ENCODE measurements at regions not wholly inside any gene's neighbourhood (a gene's known extent, or its start where the extent isn't known, plus 50 kb on each side); places are given as distances from the start of the nearest gene placed in this dataset.

DNA sequence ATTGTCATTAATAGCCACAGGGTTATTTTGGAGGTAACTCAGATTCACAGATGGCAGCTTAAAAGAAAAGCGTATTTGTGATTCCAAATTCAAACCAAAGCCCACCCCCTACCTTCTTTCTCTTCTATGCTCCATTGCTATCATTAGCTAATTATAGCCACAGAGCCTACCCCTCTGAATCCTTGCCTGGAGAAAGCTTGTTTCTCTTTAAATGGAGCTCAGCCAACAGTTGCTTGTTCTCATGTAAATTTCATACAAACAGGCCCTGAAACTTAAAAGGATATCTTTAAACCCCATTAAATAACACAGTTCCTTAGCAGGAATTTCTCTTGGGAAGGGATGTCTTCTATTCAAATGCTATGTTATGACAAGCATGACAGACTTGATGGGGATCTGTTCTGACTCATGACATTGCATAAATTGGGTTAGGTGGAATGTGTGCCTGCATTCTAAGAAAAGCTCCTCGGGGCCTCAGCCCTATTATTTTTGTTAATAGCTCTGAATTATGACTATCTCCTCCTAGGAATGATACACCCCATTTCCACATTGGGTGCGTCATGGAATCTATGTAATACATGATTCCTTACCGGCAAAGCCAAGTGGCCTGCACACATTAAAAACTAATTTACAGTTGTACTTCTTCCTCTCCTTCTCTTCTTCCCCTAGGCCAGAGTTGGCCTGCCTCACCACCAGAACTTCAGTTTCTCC lies 265.8 kb downstream of the TAFA4 start:
- H3K4me1 Mint-ChIP-seq = no peaks in the 10 kb centered on the region
- DNase-seq = no peak
- intact Hi-C loops (cut with micrococcal nuclease) = no loop called here

DNA sequence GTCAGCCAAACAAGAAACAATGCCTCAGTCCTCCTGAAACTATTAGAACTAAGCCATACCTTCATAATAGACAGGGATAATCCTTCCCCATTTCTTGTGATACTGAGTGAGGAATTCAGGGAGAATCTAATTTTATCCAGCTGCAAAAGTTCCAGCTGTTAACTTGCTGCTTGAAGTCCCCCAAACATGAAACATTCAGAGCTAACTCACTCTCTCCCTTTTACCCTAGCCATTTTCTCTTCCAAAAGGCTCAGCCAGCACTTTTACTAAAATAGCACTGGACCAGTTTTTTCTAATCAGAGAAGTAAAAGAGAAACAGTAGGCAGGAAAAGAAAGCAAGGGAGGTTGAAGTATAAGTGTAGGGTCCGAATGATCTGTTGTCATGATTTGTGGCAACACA lies 268.1 kb downstream of the TAFA4 start:
- WGBS (ENCODE audit: insufficient coverage) = 40% methylated on average over 1 of the region's 1 CpG
- no peak overlapping the region for H2AFZ ChIP-seq (ENCODE audit: insufficient read depth, low read depth, low read length, poor library complexity, severe bottlenecking)
- H3K4me2 ChIP-seq (replicated peaks; ENCODE audit: extremely low read depth, low read length, poor library complexity, severe bottlenecking) = no peak overlapping the region
- intact Hi-C loops (cut with micrococcal nuclease) = no loop called here
- no peaks in the 10 kb centered on the region for H3K36me3 Mint-ChIP-seq
- H3K4me3 ChIP-seq (replicated peaks in 1 of 3; ENCODE audit: low read depth in 2 of 3, low read length in 3 of 3) = no peak overlapping the region
- peaks cover 0 to 1% (median 0%) of the 10 kb centered on the region in 3 donors for H3K27me3 Mint-ChIP-seq (ENCODE audit: low read depth in 3 of 3)
- H3K9me3 Mint-ChIP-seq = no peaks in the 10 kb centered on the region
- H3K4me1 Mint-ChIP-seq = no peaks in the 10 kb centered on the region
- no peaks in the 10 kb centered on the region for H4K20me1 ChIP-seq (ENCODE audit: insufficient read depth, low read length)
- H3K27me3 ChIP-seq (ENCODE audit: control insufficient read depth in 2 of 2, insufficient read depth in 2 of 2, low read length in 2 of 2) = no peaks in the 10 kb centered on the region
- H3K27ac ChIP-seq (ENCODE audit: low read depth in 1 of 2, low read length in 2 of 2) = no peak overlapping the region
- H3K4me1 ChIP-seq (ENCODE audit: control insufficient read depth in 1 of 2, insufficient read depth in 2 of 2, low read length in 2 of 2) = no peaks in the 10 kb centered on the region
- H3K27ac Mint-ChIP-seq = no peak overlapping the region
- H3K36me3 ChIP-seq (replicated peaks in 1 of 2; ENCODE audit: control insufficient read depth in 1 of 2, insufficient read depth in 2 of 2, low read length in 2 of 2) = no peaks in the 10 kb centered on the region
- H3K9me3 ChIP-seq (replicated peaks in 1 of 2; ENCODE audit: control insufficient read depth in 1 of 2, insufficient read depth in 1 of 2, low read length in 2 of 2) = no peaks in the 10 kb centered on the region
- H3K9ac ChIP-seq (ENCODE audit: insufficient read depth, low read length, poor library complexity, severe bottlenecking) = no peak overlapping the region
- TF ChIP-seq, protein P1, sequence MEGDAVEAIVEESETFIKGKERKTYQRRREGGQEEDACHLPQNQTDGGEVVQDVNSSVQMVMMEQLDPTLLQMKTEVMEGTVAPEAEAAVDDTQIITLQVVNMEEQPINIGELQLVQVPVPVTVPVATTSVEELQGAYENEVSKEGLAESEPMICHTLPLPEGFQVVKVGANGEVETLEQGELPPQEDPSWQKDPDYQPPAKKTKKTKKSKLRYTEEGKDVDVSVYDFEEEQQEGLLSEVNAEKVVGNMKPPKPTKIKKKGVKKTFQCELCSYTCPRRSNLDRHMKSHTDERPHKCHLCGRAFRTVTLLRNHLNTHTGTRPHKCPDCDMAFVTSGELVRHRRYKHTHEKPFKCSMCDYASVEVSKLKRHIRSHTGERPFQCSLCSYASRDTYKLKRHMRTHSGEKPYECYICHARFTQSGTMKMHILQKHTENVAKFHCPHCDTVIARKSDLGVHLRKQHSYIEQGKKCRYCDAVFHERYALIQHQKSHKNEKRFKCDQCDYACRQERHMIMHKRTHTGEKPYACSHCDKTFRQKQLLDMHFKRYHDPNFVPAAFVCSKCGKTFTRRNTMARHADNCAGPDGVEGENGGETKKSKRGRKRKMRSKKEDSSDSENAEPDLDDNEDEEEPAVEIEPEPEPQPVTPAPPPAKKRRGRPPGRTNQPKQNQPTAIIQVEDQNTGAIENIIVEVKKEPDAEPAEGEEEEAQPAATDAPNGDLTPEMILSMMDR (IDR thresholded peaks at IDR 0.05) = no peak
- DNase-seq = no peak
- no peak overlapping the region for H3K4me3 Mint-ChIP-seq
- H3K79me2 ChIP-seq (ENCODE audit: insufficient read depth, low read length) = no peaks in the 10 kb centered on the region

More for the DNA sequence above, 265.8 kb downstream of the TAFA4 start:
- H3K27me3 Mint-ChIP-seq (ENCODE audit: low read depth in 3 of 3) = no peaks in the 10 kb centered on the region
- no peaks in the 10 kb centered on the region for H3K36me3 Mint-ChIP-seq
- H3K79me2 ChIP-seq (ENCODE audit: insufficient read depth, low read length) = no peaks in the 10 kb centered on the region
- no peak overlapping the region for H3K9ac ChIP-seq (ENCODE audit: insufficient read depth, low read length, poor library complexity, severe bottlenecking)
- no peak overlapping the region for H2AFZ ChIP-seq (ENCODE audit: insufficient read depth, low read depth, low read length, poor library complexity, severe bottlenecking)
- H3K9me3 ChIP-seq (replicated peaks in 1 of 2; ENCODE audit: control insufficient read depth in 1 of 2, insufficient read depth in 1 of 2, low read length in 2 of 2) = no peaks in the 10 kb centered on the region
- no peak overlapping the region for H3K4me3 ChIP-seq (replicated peaks in 1 of 3; ENCODE audit: low read depth in 2 of 3, low read length in 3 of 3)
- no peak overlapping the region for H3K4me2 ChIP-seq (replicated peaks; ENCODE audit: extremely low read depth, low read length, poor library complexity, severe bottlenecking)
- TF ChIP-seq, protein P1 (IDR thresholded peaks at IDR 0.05) = no peak
- no peaks in the 10 kb centered on the region for H4K20me1 ChIP-seq (ENCODE audit: insufficient read depth, low read length)
- no peaks in the 10 kb centered on the region for H3K36me3 ChIP-seq (replicated peaks in 1 of 2; ENCODE audit: control insufficient read depth in 1 of 2, insufficient read depth in 2 of 2, low read length in 2 of 2)
- H3K9me3 Mint-ChIP-seq = no peaks in the 10 kb centered on the region
- no peaks in the 10 kb centered on the region for H3K27me3 ChIP-seq (ENCODE audit: control insufficient read depth in 2 of 2, insufficient read depth in 2 of 2, low read length in 2 of 2)
- H3K27ac ChIP-seq (ENCODE audit: low read depth in 1 of 2, low read length in 2 of 2) = no peak overlapping the region
- H3K27ac Mint-ChIP-seq = no peak overlapping the region
- H3K4me3 Mint-ChIP-seq = no peak overlapping the region
- 100% methylated on average over 2 of the region's 4 CpGs for WGBS (ENCODE audit: insufficient coverage)
- H3K4me1 ChIP-seq (ENCODE audit: control insufficient read depth in 1 of 2, insufficient read depth in 2 of 2, low read length in 2 of 2) = no peaks in the 10 kb centered on the region
